ENCODE measurements at regions not wholly inside any gene's neighbourhood (a gene's known extent, or its start where the extent isn't known, plus 50 kb on each side); places are given as distances from the start of the nearest gene placed in this dataset.

GRCh38 chr12:17204289-17205054, 598.5 kb upstream of the LMO3 start:
- in situ Hi-C loops (cut with MboI; ENCODE audit: low pct_ligation_motif_present in 1 of 4, low pct_unique_long_range_greater_than_20kb in 1 of 4, low sequenced_read_pairs in 3 of 4) = no loop called here

GRCh38 chr12:17203497-17203896, 597.5 kb upstream of the LMO3 start:
- Histone ChIP-seq H3K27ac (no peak overlapping the region), H3K9me3 (no peaks in the 10 kb centered on the region), H3K27me3 (no peaks in the 10 kb centered on the region), H3K4me1 (no peaks in the 10 kb centered on the region), H3K4me3 (no peak overlapping the region), H3K36me3 (no peaks in the 10 kb centered on the region)
- intact Hi-C loops (cut with DNase I; ENCODE audit: low total_unique reads) (no loop called here), in situ Hi-C loops (cut with MboI; ENCODE audit: low pct_ligation_motif_present in 1 of 4, low pct_unique_long_range_greater_than_20kb in 1 of 4, low sequenced_read_pairs in 3 of 4) (no loop called here)
- DNase-seq = no peak
- no peak for TF ChIP-seq EP300 (IDR thresholded peaks at IDR 0.05; ENCODE audit: low read depth)
- WGBS, 2 donors (ENCODE audit: low coverage in 1 of 2) = 60% methylated on average over 5 of the region's 5 CpGs; no CpG with 5 or more reads in 1 of the 2 donors

More at GRCh38 chr12:17204289-17205054, 598.5 kb upstream of the LMO3 start:
- TF ChIP-seq POLR2AphosphoS5 (IDR thresholded peaks at IDR 0.05) (no peak), EP300 (IDR thresholded peaks at IDR 0.05; ENCODE audit: low read depth) (no peak), POLR2A (IDR thresholded peaks at IDR 0.05) (no peak), CTCF (IDR thresholded peaks at IDR 0.05) (no peak)
- Histone ChIP-seq H3K9me3 (no peaks in the 10 kb centered on the region), H3K27ac (no peak overlapping the region), H3K27me3 (no peaks in the 10 kb centered on the region), H3K4me1 (no peaks in the 10 kb centered on the region), H3K36me3 (no peaks in the 10 kb centered on the region), H3K4me3 (no peak overlapping the region)
- no peak for DNase-seq
- intact Hi-C loops (cut with DNase I; ENCODE audit: low total_unique reads) = no loop called here
- 75% methylated on average over 3 of the region's 3 CpGs; no CpG with 5 or more reads in 1 of the 2 donors for WGBS, 2 donors (ENCODE audit: low coverage in 1 of 2)

GRCh38 chr12:17197971-17198370, 592.0 kb upstream of the LMO3 start:
- WGBS, 2 donors (ENCODE audit: low coverage in 1 of 2) = 44 to 52% methylated on average over 1 to 3 of the region's 3 CpGs
- Histone ChIP-seq H3K4me3 (no peak overlapping the region), H3K4me1 (no peaks in the 10 kb centered on the region), H3K27me3 (no peaks in the 10 kb centered on the region), H3K36me3 (no peaks in the 10 kb centered on the region), H3K27ac (no peak overlapping the region), H3K9me3 (no peaks in the 10 kb centered on the region)
- DNase-seq = no peak
- in situ Hi-C loops (cut with MboI; ENCODE audit: low pct_ligation_motif_present in 1 of 4, low pct_unique_long_range_greater_than_20kb in 1 of 4, low sequenced_read_pairs in 3 of 4) (no loop called here), intact Hi-C loops (cut with DNase I; ENCODE audit: low total_unique reads) (no loop called here)
- TF ChIP-seq POLR2AphosphoS5 (IDR thresholded peaks at IDR 0.05) = no peak
- no peak for TF ChIP-seq EP300 (IDR thresholded peaks at IDR 0.05; ENCODE audit: low read depth)
- no peak for TF ChIP-seq CTCF (IDR thresholded peaks at IDR 0.05)

GRCh38 chr12:17192721-17193120, 586.8 kb upstream of the LMO3 start:
- Histone ChIP-seq H3K36me3 (no peaks in the 10 kb centered on the region), H3K4me3 (no peak overlapping the region), H3K27ac (no peak overlapping the region), H3K27me3 (no peaks in the 10 kb centered on the region), H3K4me1 (no peaks in the 10 kb centered on the region), H3K9me3 (no peaks in the 10 kb centered on the region)
- intact Hi-C loops (cut with DNase I; ENCODE audit: low total_unique reads) (no loop called here), in situ Hi-C loops (cut with MboI; ENCODE audit: low pct_ligation_motif_present in 1 of 4, low pct_unique_long_range_greater_than_20kb in 1 of 4, low sequenced_read_pairs in 3 of 4) (no loop called here)
- TF ChIP-seq EP300 (IDR thresholded peaks at IDR 0.05; ENCODE audit: low read depth) (no peak), CTCF (IDR thresholded peaks at IDR 0.05) (no peak), POLR2AphosphoS5 (IDR thresholded peaks at IDR 0.05) (no peak), POLR2A (IDR thresholded peaks at IDR 0.05) (no peak)
- no peak for DNase-seq
- WGBS, 2 donors (ENCODE audit: low coverage in 1 of 2) = 39 to 44% methylated on average over 1 of the region's 1 CpG

Measured in transverse colon (tissue), 4 donors.